ENCODE measurements at regions not wholly inside any gene's neighbourhood (a gene's known extent, or its start where the extent isn't known, plus 50 kb on each side); places are given as distances from the start of the nearest gene placed in this dataset.

DNA sequence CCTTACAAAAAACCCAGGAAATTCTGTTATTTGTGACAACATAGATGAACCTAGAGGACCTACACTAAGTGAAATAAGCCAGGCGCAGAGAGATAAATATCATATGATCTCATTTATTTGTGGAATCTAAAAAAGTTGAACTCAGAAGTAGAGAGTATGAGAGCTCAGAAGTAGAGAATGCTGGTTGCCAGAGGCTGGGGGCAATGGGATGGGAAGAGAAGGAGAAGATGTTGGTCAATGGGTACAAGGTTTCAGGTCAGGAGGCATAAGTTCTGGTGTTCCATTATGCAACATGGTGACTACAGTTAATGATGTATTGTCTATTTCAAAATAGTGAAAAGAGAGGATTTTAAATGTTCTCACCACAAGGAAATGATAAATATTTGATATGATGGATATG is 259.1 kb upstream of the POU3F1 start:
- TF ChIP-seq, protein P1, sequence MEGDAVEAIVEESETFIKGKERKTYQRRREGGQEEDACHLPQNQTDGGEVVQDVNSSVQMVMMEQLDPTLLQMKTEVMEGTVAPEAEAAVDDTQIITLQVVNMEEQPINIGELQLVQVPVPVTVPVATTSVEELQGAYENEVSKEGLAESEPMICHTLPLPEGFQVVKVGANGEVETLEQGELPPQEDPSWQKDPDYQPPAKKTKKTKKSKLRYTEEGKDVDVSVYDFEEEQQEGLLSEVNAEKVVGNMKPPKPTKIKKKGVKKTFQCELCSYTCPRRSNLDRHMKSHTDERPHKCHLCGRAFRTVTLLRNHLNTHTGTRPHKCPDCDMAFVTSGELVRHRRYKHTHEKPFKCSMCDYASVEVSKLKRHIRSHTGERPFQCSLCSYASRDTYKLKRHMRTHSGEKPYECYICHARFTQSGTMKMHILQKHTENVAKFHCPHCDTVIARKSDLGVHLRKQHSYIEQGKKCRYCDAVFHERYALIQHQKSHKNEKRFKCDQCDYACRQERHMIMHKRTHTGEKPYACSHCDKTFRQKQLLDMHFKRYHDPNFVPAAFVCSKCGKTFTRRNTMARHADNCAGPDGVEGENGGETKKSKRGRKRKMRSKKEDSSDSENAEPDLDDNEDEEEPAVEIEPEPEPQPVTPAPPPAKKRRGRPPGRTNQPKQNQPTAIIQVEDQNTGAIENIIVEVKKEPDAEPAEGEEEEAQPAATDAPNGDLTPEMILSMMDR (IDR thresholded peaks at IDR 0.05; ENCODE audit: low read depth, low read length): no peak
- peaks cover 4% of the 10 kb centered on the region for H3K4me1 ChIP-seq (ENCODE audit: low read depth)
- H3K4me3 ChIP-seq: no peak overlapping the region
- no peaks in the 10 kb centered on the region for H3K9me3 ChIP-seq (ENCODE audit: low read depth)
- H3K36me3 ChIP-seq: no peaks in the 10 kb centered on the region
- H3K27ac ChIP-seq: no peak overlapping the region
- H3K27me3 ChIP-seq: peaks cover 4% of the 10 kb centered on the region
- no peak for DNase-seq (ENCODE audit: low read depth in 1 of 2, low spot score in 1 of 2)

DNA sequence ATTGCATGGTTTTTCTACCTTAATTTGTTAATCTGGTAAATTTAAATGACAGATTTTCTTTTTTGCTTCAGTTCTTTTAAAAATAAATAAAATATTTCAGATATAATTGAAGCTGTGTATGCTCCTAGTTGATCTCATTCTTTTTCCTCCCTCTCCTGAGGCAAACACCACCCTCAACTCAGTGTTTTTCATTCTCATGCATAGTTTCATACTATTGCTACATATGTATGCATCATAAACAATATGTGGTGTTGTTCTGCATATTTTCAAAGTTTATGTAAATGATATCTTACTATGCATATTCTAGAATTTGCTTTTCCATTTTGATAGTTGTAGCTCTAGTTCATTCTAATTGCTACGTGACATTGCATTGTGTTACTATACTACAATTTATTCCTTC is 257.2 kb upstream of the POU3F1 start:
- Histone ChIP-seq H3K36me3 (no peaks in the 10 kb centered on the region), H3K27me3 (peaks cover 4% of the 10 kb centered on the region), H3K4me3 (no peak overlapping the region), H3K4me1 (ENCODE audit: low read depth) (peaks cover 4% of the 10 kb centered on the region), H3K27ac (no peak overlapping the region), H3K9me3 (ENCODE audit: low read depth) (no peaks in the 10 kb centered on the region)
- TF ChIP-seq, protein P1 (IDR thresholded peaks at IDR 0.05; ENCODE audit: low read depth, low read length): no peak
- DNase-seq (ENCODE audit: low read depth in 1 of 2, low spot score in 1 of 2): no peak

DNA sequence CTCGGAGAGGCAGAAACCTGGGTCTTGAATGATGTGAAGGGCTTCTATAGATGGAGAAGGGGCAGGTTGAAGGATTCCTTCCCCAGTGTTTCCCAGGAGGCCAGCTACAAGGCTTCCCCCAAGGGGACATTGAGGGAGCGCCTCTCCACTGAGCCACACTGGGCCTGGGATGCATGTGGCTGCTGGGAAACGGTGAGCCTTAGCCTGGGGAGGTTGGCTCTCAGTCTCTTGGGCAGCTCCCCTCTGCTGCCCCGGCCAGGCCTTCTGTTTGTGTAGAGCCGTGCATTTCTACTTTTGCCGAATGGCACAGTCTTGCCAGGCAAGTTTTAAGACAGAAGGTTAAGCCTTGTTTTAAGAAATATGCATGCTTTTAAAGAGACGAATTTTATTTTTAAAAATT is 254.4 kb upstream of the POU3F1 start:
- no peak overlapping the region for H3K27ac ChIP-seq
- H3K36me3 ChIP-seq: no peaks in the 10 kb centered on the region
- no peak for DNase-seq (ENCODE audit: low read depth in 1 of 2, low spot score in 1 of 2)
- TF ChIP-seq, protein P1 (IDR thresholded peaks at IDR 0.05; ENCODE audit: low read depth, low read length): no peak
- H3K4me3 ChIP-seq: no peak overlapping the region
- peaks cover 4% of the 10 kb centered on the region for H3K27me3 ChIP-seq
- no peaks in the 10 kb centered on the region for H3K9me3 ChIP-seq (ENCODE audit: low read depth)
- no peaks in the 10 kb centered on the region for H3K4me1 ChIP-seq (ENCODE audit: low read depth)

DNA sequence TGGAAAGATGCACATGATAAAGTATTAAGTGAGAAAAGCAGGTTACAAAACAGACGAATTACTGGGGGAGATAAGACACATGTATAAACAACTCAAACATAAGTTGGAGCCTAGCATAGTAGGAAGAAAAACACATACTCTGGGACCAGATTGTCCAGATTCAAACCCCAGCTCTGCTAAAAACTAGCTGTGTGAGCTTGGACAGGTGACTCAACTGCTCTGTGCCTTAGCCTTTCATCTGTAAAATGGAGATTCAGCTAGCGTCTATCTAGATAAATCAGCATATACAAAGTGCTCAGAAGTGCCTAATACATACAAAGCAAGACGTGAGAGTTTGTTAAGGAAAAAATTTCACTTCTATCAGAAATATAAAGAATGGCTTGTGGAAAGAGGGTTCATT is 254.0 kb upstream of the POU3F1 start:
- no peaks in the 10 kb centered on the region for H3K4me1 ChIP-seq (ENCODE audit: low read depth)
- H3K27ac ChIP-seq: no peak overlapping the region
- no peak for DNase-seq (ENCODE audit: low read depth in 1 of 2, low spot score in 1 of 2)
- no peak overlapping the region for H3K4me3 ChIP-seq
- no peaks in the 10 kb centered on the region for H3K9me3 ChIP-seq (ENCODE audit: low read depth)
- H3K36me3 ChIP-seq: no peaks in the 10 kb centered on the region
- peaks cover 3% of the 10 kb centered on the region for H3K27me3 ChIP-seq
- TF ChIP-seq, protein P1 (IDR thresholded peaks at IDR 0.05; ENCODE audit: low read depth, low read length): no peak

DNA sequence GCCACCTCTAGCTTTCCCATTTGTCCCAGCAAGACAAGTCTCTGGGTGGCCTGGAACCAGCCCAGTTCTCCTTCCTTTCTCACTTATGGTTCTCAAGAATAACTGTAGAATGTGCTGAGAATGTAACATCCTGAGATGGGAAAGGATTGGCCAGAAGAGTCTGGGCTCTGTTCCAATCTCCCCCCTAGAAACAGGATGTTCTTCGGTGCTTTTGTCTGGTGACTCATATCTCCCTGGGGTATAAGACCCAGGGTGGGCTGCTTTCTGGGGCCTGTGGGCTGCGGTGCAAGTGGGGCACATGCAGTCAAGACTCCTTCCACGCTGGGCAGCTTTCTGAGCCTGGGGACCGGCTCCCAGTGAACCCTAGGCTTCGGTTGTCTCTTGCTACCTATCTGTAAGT is 251.2 kb upstream of the POU3F1 start:
- peak in 1 of 2 donors; percentile 10 for DNase-seq (ENCODE audit: low read depth in 1 of 2, low spot score in 1 of 2)
- TF ChIP-seq, protein P1 (IDR thresholded peaks at IDR 0.05; ENCODE audit: low read depth, low read length): no peak
- no peaks in the 10 kb centered on the region for H3K36me3 ChIP-seq
- no peak overlapping the region for H3K27ac ChIP-seq
- H3K4me3 ChIP-seq: no peak overlapping the region
- H3K9me3 ChIP-seq (ENCODE audit: low read depth): no peaks in the 10 kb centered on the region
- no peaks in the 10 kb centered on the region for H3K27me3 ChIP-seq
- H3K4me1 ChIP-seq (ENCODE audit: low read depth): no peaks in the 10 kb centered on the region

DNA sequence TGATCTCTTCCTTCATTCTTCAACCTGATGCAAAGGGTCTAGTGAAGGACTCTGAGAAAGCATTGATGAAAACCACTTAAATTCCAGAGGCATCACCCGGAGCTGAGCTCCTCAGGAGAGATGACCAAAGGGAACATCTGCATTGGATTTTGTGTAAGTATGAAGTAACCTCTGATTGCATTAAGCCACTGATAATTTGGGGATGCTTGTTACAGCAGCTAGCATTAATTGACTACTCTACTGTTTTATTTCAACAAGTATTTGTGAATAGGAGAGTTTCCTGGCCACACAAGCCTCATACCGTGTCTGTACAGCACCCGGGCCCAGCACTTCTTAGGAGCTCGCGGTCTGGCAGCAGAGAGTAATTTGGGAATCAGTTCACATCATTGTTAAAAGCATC is 250.7 kb upstream of the POU3F1 start:
- DNase-seq (ENCODE audit: low read depth in 1 of 2, low spot score in 1 of 2): no peak
- Histone ChIP-seq H3K27ac (no peak overlapping the region), H3K27me3 (no peaks in the 10 kb centered on the region), H3K9me3 (ENCODE audit: low read depth) (no peaks in the 10 kb centered on the region), H3K36me3 (no peaks in the 10 kb centered on the region), H3K4me1 (ENCODE audit: low read depth) (no peaks in the 10 kb centered on the region), H3K4me3 (no peak overlapping the region)
- TF ChIP-seq, protein P1 (IDR thresholded peaks at IDR 0.05; ENCODE audit: low read depth, low read length): no peak

All from cardiac muscle cell (in vitro differentiated cells and primary cell).